Posterior cingulate gyrus (tissue), 11 donors: ENCODE measurements at regions not wholly inside any gene's neighbourhood (a gene's known extent, or its start where the extent isn't known, plus 50 kb on each side); places are given as distances from the start of the nearest gene placed in this dataset.

Experiments used
- DNase-seq, 10 donors: peaks; one replicate each; pipeline versions ENCODE4 v3.0.0 to v3.0.0-alpha.2; 2020 to 2021; ENCODE audit warnings: mixed read lengths in 3 of 10
- intact Hi-C: fragments of 100-400 bp; cut with DNase I; formaldehyde crosslinking; loops from one replicate; pipeline ENCODE4 v1.15.1; 2023

GRCh38 chr14:22096514-22096895 lies 422.9 kb upstream of the OR4E1 start:
- no peak for DNase-seq
- intact Hi-C loops: loop anchor here (10.0 kb wide), 1 partner anchor 182 kb away; no protein-coding TSS in a partner anchor

GRCh38 chr14:22095860-22096513 lies 422.4 kb upstream of the OR4E1 start:
- peak in 2 of 10 donors; percentile 21 to 73 for DNase-seq
- intact Hi-C loops: loop anchor here (10.0 kb wide), 1 partner anchor 181 kb away; no protein-coding TSS in a partner anchor

- intact Hi-C loops: loop anchor here (10.0 kb wide), 1 partner anchor 175 kb away; no protein-coding TSS in a partner anchor
- DNase-seq: no peak
These were observed 416.3 kb upstream of the OR4E1 start for GRCh38 chr14:22089940-22090339.

- DNase-seq: no peak
- intact Hi-C loops: no loop called here
These were observed 415.2 kb upstream of the OR4E1 start for GRCh38 chr14:22088614-22089342.

GRCh38 chr14:22086131-22086530 lies 412.5 kb upstream of the OR4E1 start:
- DNase-seq: no peak
- intact Hi-C loops: no loop called here

GRCh38 chr14:22084393-22085281 lies 411.0 kb upstream of the OR4E1 start:
- no peak for DNase-seq
- intact Hi-C loops: no loop called here

GRCh38 chr14:22081337-22081736 lies 407.7 kb upstream of the OR4E1 start:
- intact Hi-C loops: no loop called here
- DNase-seq: no peak

GRCh38 chr14:22079766-22080165 lies 406.1 kb upstream of the OR4E1 start:
- intact Hi-C loops: no loop called here
- no peak for DNase-seq

- intact Hi-C loops: no loop called here
- DNase-seq: no peak
These were observed 400.2 kb upstream of the OR4E1 start for GRCh38 chr14:22073801-22074200.

- intact Hi-C loops: no loop called here
- peak in 1 of 10 donors; percentile 46 for DNase-seq
These were observed 397.4 kb upstream of the OR4E1 start for GRCh38 chr14:22071006-22071405.

- DNase-seq: no peak
- intact Hi-C loops: no loop called here
These were observed 396.7 kb upstream of the OR4E1 start for GRCh38 chr14:22070119-22070982.

GRCh38 chr14:22065347-22065746 lies 391.7 kb upstream of the OR4E1 start:
- intact Hi-C loops: no loop called here
- no peak for DNase-seq

- intact Hi-C loops: no loop called here
- DNase-seq: no peak
These were observed 385.6 kb upstream of the OR4E1 start for GRCh38 chr14:22059201-22059600.

GRCh38 chr14:22052795-22053194 lies 379.2 kb upstream of the OR4E1 start:
- no peak for DNase-seq
- intact Hi-C loops: no loop called here

- no peak for DNase-seq
- intact Hi-C loops: no loop called here
These were observed 373.5 kb upstream of the OR4E1 start for GRCh38 chr14:22047115-22047514.

GRCh38 chr14:22046063-22046462 lies 372.4 kb upstream of the OR4E1 start:
- DNase-seq: peak in 1 of 10 donors; percentile 54
- intact Hi-C loops: no loop called here

GRCh38 chr14:22044193-22044592 lies 370.6 kb upstream of the OR4E1 start:
- intact Hi-C loops: no loop called here
- no peak for DNase-seq

GRCh38 chr14:22040781-22041125 lies 367.1 kb upstream of the OR4E1 start:
- DNase-seq: no peak
- intact Hi-C loops: no loop called here

GRCh38 chr14:22039938-22040780 lies 366.5 kb upstream of the OR4E1 start:
- intact Hi-C loops: no loop called here
- DNase-seq: peak in 1 of 10 donors; percentile 19
